H9 (cell line): ENCODE measurements at regions not wholly inside any gene's neighbourhood (a gene's known extent, or its start where the extent isn't known, plus 50 kb on each side); places are given as distances from the start of the nearest gene placed in this dataset.
A peak's percentile ranks its signal among the peaks of the same experiment; 100 is the strongest.

Experiments used
- DNase-seq: peaks from one replicate; pipeline ENCODE4 v3.0.0-alpha.2; 2017
- H2AFZ ChIP-seq: one replicate; pipeline ENCODE4 v1.6.1; 2013; ENCODE audit warnings: mild to moderate bottlenecking, low read length, control low read depth, moderate library complexity
- H2AK5ac ChIP-seq: 2 replicates; pipeline ENCODE4 v1.6.1; 2013; ENCODE audit warnings: low read length, control low read depth, mixed read lengths; ENCODE audit not compliant: insufficient read length
- H2BK120ac ChIP-seq: one replicate; pipeline ENCODE4 v1.6.1; 2013; ENCODE audit warnings: low read depth, mild to moderate bottlenecking, low read length, control low read depth, inconsistent platforms; ENCODE audit not compliant: poor library complexity, severe bottlenecking
- H2BK12ac ChIP-seq: 2 replicates; pipeline ENCODE4 v1.6.1; 2013; ENCODE audit warnings: low read length, control low read depth, mixed read lengths, low read depth; ENCODE audit not compliant: insufficient read length
- H2BK15ac ChIP-seq: 2 replicates; pipeline ENCODE4 v1.6.1; 2013; ENCODE audit warnings: low read depth, low read length, control low read depth
- H2BK20ac ChIP-seq: one replicate; pipeline ENCODE4 v1.6.1; 2013; ENCODE audit warnings: low read depth, mild to moderate bottlenecking, low read length, control low read depth, inconsistent platforms; ENCODE audit not compliant: poor library complexity, severe bottlenecking
- H2BK5ac ChIP-seq: 2 replicates; pipeline ENCODE4 v1.6.1; 2013; ENCODE audit warnings: low read length, control low read depth, mixed read lengths; ENCODE audit not compliant: insufficient read length
- H3K14ac ChIP-seq: 2 replicates; pipeline ENCODE4 v1.6.1; 2013; ENCODE audit warnings: low read length, control low read depth; ENCODE audit not compliant: insufficient read depth
- H3K18ac ChIP-seq: 2 replicates; pipeline ENCODE4 v1.6.1; 2013; ENCODE audit warnings: low read depth, mild to moderate bottlenecking, mixed read lengths, low read length, control low read depth; ENCODE audit not compliant: insufficient read length
- H3K23ac ChIP-seq: 2 replicates; pipeline ENCODE4 v1.6.1; 2013; ENCODE audit warnings: low read length, control low read depth, mixed read lengths, low read depth; ENCODE audit not compliant: insufficient read length
- H3K23me2 ChIP-seq: 2 replicates; pipeline ENCODE4 v1.6.1; 2013; ENCODE audit warnings: low read depth, mild to moderate bottlenecking, mixed read lengths, low read length, control low read depth; ENCODE audit not compliant: insufficient read length, poor library complexity, severe bottlenecking
- H3K27ac ChIP-seq: 2 replicates; pipeline ENCODE4 v1.5.1; 2013; ENCODE audit warnings: low read length, control low read depth, mixed read lengths, low read depth; ENCODE audit not compliant: insufficient read length
- H3K27me3 ChIP-seq: 2 replicates; pipeline ENCODE4 v1.6.1; 2013; ENCODE audit warnings: low read length, control low read depth, inconsistent platforms; ENCODE audit not compliant: insufficient read depth
- H3K4ac ChIP-seq: 2 replicates; pipeline ENCODE4 v1.6.1; 2013; ENCODE audit warnings: low read depth, mild to moderate bottlenecking, control low read depth, inconsistent platforms, low read length, moderate library complexity
- H3K4me1 ChIP-seq: 2 replicates; pipeline ENCODE4 v1.6.1; 2013; ENCODE audit warnings: low read length, control low read depth, inconsistent platforms; ENCODE audit not compliant: insufficient read depth
- H3K4me2 ChIP-seq: 2 replicates; pipeline ENCODE4 v1.6.1; 2013; ENCODE audit warnings: low read length, control low read depth, mixed read lengths; ENCODE audit not compliant: insufficient read length, insufficient read depth
- H3K56ac ChIP-seq: 2 replicates; pipeline ENCODE4 v1.6.1; 2013; ENCODE audit warnings: low read depth, mild to moderate bottlenecking, mixed read lengths, low read length, control low read depth; ENCODE audit not compliant: insufficient read length
- H3K79me1 ChIP-seq: 2 replicates; pipeline ENCODE4 v1.6.1; 2013; ENCODE audit warnings: low read depth, mild to moderate bottlenecking, moderate library complexity, low read length, control low read depth, inconsistent platforms; ENCODE audit not compliant: insufficient read depth, poor library complexity, severe bottlenecking
- H3K79me2 ChIP-seq: 2 replicates; pipeline ENCODE4 v1.6.1; 2013; ENCODE audit warnings: low read length, control low read depth, inconsistent platforms; ENCODE audit not compliant: insufficient read depth
- H3K9ac ChIP-seq: 2 replicates; pipeline ENCODE4 v1.6.1; 2013; ENCODE audit warnings: low read length, control low read depth, mixed read lengths; ENCODE audit not compliant: insufficient read length; ENCODE audit errors: extremely low read depth
- H3K9me3 ChIP-seq: one replicate; pipeline ENCODE4 v1.6.1; 2013; ENCODE audit warnings: low read depth, low read length, inconsistent platforms; ENCODE audit not compliant: control insufficient read depth
- H3T11ph ChIP-seq: one replicate; pipeline ENCODE4 v1.6.1; 2013; ENCODE audit warnings: mild to moderate bottlenecking, low read length, control low read depth, inconsistent platforms
- H4K20me1 ChIP-seq: one replicate; pipeline ENCODE4 v1.6.1; 2013; ENCODE audit not compliant: control insufficient read depth, insufficient read length, insufficient read depth
- H4K5ac ChIP-seq: 2 replicates; pipeline ENCODE4 v1.6.1; 2013; ENCODE audit warnings: low read depth, mild to moderate bottlenecking, mixed read lengths, low read length, control low read depth; ENCODE audit not compliant: insufficient read length
- H4K8ac ChIP-seq: replicated peaks from 2 replicates; pipeline ENCODE4 v1.6.1; 2013; ENCODE audit warnings: low read length, control low read depth, mixed read lengths, low read depth; ENCODE audit not compliant: insufficient read length
- H4K91ac ChIP-seq: 2 replicates; pipeline ENCODE4 v1.6.1; 2013; ENCODE audit warnings: low read depth, mild to moderate bottlenecking, moderate library complexity, mixed read lengths, low read length, control low read depth; ENCODE audit not compliant: insufficient read length
- H3K27ac Mint-ChIP-seq, 3 experiments: 2 replicates in 2 of 3; 3 replicates in 1 of 3; pipeline ENCODE4 v1.8.0; 2020 to 2021; ENCODE audit warnings: mixed read lengths in 3 of 3, mild to moderate bottlenecking in 1 of 3, moderate library complexity in 1 of 3
- H3K27me3 Mint-ChIP-seq: 2 replicates; pipeline ENCODE4 v1.8.0; 2021; ENCODE audit warnings: low read depth, mild to moderate bottlenecking, moderate library complexity, mixed read lengths
- H3K36me3 Mint-ChIP-seq, 3 experiments: 2 replicates in 2 of 3; 3 replicates in 1 of 3; pipeline ENCODE4 v1.8.0; 2020 to 2021; ENCODE audit warnings: low read depth in 3 of 3, mixed read lengths in 3 of 3; ENCODE audit not compliant: insufficient read depth in 1 of 3
- H3K4me1 Mint-ChIP-seq, 2 experiments: 2 replicates each; pipeline ENCODE4 v1.8.0; 2020; ENCODE audit warnings: mixed read lengths in 2 of 2
- H3K4me3 Mint-ChIP-seq, 2 experiments: 2 replicates in 1 of 2; 3 replicates in 1 of 2; pipeline ENCODE4 v1.8.0; 2020 to 2021; ENCODE audit warnings: mild to moderate bottlenecking in 2 of 2, mixed read lengths in 2 of 2, moderate library complexity in 1 of 2
- H3K9me3 Mint-ChIP-seq, 2 experiments: 2 replicates in 1 of 2; 3 replicates in 1 of 2; pipeline ENCODE4 v1.8.0; 2020; ENCODE audit warnings: mild to moderate bottlenecking in 2 of 2, mixed read lengths in 2 of 2, moderate library complexity in 1 of 2
- CTCF ChIP-seq: fragments of 200-600 bp; sonication (generic); conservative IDR thresholded peaks from 3 replicates; pipeline ENCODE4 v1.8.0; 2021; ENCODE audit warnings: antibody characterized with exemption, mild to moderate bottlenecking
- WGBS: extraction: QIAGEN DNeasy Blood & Tissue Kit; methylation state at CpG from one replicate; pipeline ENCODE4 v1.1.7; 2013; ENCODE audit warnings: missing lambda C conversion rate, low lambda C conversion rate, mixed read lengths; ENCODE audit not compliant: insufficient read length; ENCODE audit errors: extremely low coverage; 5-methylcytosine and 5-hydroxymethylcytosine counted together

DNA sequence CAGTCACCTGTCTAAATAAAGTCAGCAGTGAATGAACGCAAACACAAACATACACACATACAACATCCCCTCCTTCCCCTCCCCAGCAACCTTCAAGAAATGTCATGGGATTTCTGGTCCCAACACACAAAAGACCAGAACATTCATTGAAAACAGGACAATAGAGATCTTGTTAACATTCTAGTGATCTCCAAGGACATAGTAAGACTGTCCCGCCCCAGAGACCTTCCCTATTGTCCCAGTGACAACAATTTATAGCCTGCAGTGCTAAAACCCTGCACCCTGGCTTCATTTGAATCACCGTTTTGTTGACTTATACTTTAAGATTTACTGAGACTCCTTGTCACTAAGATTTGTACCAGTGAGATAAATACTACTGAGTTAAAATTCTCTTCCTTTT, 143.9 kb upstream of the NOX3 start:
- Histone ChIP-seq H3K23ac (no peak overlapping the region), H3K27ac (no peak overlapping the region), H3K4ac (no peak overlapping the region), H3K79me1 (no peaks in the 10 kb centered on the region), H2BK15ac (no peak overlapping the region), H2BK5ac (no peak overlapping the region), H3K79me2 (no peaks in the 10 kb centered on the region), H3K9ac (no peak overlapping the region), H2AK5ac (no peak overlapping the region), H3K14ac (no peak overlapping the region), H3K4me1 (peaks cover 3% of the 10 kb centered on the region; the same call in 1 of the 2 replicates), H2BK120ac (no peak overlapping the region), H4K20me1 (no peaks in the 10 kb centered on the region), H4K5ac (no peak overlapping the region), H3K27me3 (no peaks in the 10 kb centered on the region), H4K8ac (no peak overlapping the region), H2BK12ac (no peak overlapping the region), H3K18ac (no peak overlapping the region), H3T11ph (no peak overlapping the region), H4K91ac (no peak overlapping the region), H3K9me3 (no peaks in the 10 kb centered on the region), H3K23me2 (no peaks in the 10 kb centered on the region), H2AFZ (no peak overlapping the region), H2BK20ac (no peak overlapping the region), H3K4me2 (no peak overlapping the region), H3K56ac (no peak overlapping the region)
- Mint-ChIP-seq H3K27ac (peak overlapping the region in 1 of 3 experiments; percentile 72; a peak in 1 of 7 replicates), H3K27me3 (no peaks in the 10 kb centered on the region), H3K4me1 (peaks cover 11 to 13% of the 10 kb centered on the region in 2 experiments), H3K9me3 (peaks cover 0 to 3% of the 10 kb centered on the region in 2 experiments; a peak in 1 of 5 replicates), H3K36me3 (no peaks in the 10 kb centered on the region), H3K4me3 (no peak overlapping the region)
- TF ChIP-seq CTCF, result no peak
- DNase-seq, result no peak
- no CpG with 5 or more reads among the region's 3 CpGs for WGBS
